Neural cell (in vitro differentiated cells): ENCODE measurements at regions not wholly inside any gene's neighbourhood (a gene's known extent, or its start where the extent isn't known, plus 50 kb on each side); places are given as distances from the start of the nearest gene placed in this dataset.

Experiments
- EP300 ChIP-seq: fragments of 450-650 bp; conservative IDR thresholded peaks from 2 replicates; pipeline ENCODE4 v1.6.1; 2014; ENCODE audit warnings: antibody characterized with exemption, mild to moderate bottlenecking, moderate library complexity; ENCODE audit not compliant: poor library complexity, severe bottlenecking
- EZH2 ChIP-seq: fragments of 200-600, 300-800 bp; shearing (Covaris generic), sonication (generic); IDR thresholded peaks from 2 replicates; pipeline ENCODE4 v1.6.1; 2014; ENCODE audit warnings: antibody characterized with exemption, low read length, borderline replicate concordance, mild to moderate bottlenecking; ENCODE audit not compliant: insufficient read depth, poor library complexity, severe bottlenecking
- MXI1 ChIP-seq: fragments of 450-650 bp; conservative IDR thresholded peaks from 2 replicates; pipeline ENCODE4 v1.6.1; 2014; ENCODE audit warnings: antibody characterized with exemption, mild to moderate bottlenecking; ENCODE audit not compliant: poor library complexity, severe bottlenecking
- POLR2AphosphoS5 ChIP-seq: IDR thresholded peaks from 2 replicates; pipeline ENCODE4 v1.6.1; 2012
- SMC3 ChIP-seq: fragments of 450-650 bp; conservative IDR thresholded peaks from 2 replicates; pipeline ENCODE4 v1.6.1; 2014; ENCODE audit warnings: antibody characterized with exemption, mild to moderate bottlenecking, moderate library complexity; ENCODE audit not compliant: poor library complexity
- TF ChIP-seq, protein P1 (sequence below): fragments of 450-650 bp; IDR thresholded peaks from 2 replicates; pipeline ENCODE4 v1.5.1; 2014; ENCODE audit warnings: antibody characterized with exemption, mild to moderate bottlenecking, moderate library complexity; ENCODE audit not compliant: poor library complexity, severe bottlenecking
- TF ChIP-seq, protein P2 (sequence below): IDR thresholded peaks from 2 replicates; pipeline ENCODE4 v1.6.1; 2012; ENCODE audit warnings: borderline replicate concordance

- TF ChIP-seq POLR2AphosphoS5 = no peak
- TF ChIP-seq, protein P1, sequence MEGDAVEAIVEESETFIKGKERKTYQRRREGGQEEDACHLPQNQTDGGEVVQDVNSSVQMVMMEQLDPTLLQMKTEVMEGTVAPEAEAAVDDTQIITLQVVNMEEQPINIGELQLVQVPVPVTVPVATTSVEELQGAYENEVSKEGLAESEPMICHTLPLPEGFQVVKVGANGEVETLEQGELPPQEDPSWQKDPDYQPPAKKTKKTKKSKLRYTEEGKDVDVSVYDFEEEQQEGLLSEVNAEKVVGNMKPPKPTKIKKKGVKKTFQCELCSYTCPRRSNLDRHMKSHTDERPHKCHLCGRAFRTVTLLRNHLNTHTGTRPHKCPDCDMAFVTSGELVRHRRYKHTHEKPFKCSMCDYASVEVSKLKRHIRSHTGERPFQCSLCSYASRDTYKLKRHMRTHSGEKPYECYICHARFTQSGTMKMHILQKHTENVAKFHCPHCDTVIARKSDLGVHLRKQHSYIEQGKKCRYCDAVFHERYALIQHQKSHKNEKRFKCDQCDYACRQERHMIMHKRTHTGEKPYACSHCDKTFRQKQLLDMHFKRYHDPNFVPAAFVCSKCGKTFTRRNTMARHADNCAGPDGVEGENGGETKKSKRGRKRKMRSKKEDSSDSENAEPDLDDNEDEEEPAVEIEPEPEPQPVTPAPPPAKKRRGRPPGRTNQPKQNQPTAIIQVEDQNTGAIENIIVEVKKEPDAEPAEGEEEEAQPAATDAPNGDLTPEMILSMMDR = no peak
- no peak for TF ChIP-seq SMC3
- no peak for TF ChIP-seq EZH2
- no peak for TF ChIP-seq MXI1
- TF ChIP-seq EP300 = no peak
- TF ChIP-seq, protein P2, sequence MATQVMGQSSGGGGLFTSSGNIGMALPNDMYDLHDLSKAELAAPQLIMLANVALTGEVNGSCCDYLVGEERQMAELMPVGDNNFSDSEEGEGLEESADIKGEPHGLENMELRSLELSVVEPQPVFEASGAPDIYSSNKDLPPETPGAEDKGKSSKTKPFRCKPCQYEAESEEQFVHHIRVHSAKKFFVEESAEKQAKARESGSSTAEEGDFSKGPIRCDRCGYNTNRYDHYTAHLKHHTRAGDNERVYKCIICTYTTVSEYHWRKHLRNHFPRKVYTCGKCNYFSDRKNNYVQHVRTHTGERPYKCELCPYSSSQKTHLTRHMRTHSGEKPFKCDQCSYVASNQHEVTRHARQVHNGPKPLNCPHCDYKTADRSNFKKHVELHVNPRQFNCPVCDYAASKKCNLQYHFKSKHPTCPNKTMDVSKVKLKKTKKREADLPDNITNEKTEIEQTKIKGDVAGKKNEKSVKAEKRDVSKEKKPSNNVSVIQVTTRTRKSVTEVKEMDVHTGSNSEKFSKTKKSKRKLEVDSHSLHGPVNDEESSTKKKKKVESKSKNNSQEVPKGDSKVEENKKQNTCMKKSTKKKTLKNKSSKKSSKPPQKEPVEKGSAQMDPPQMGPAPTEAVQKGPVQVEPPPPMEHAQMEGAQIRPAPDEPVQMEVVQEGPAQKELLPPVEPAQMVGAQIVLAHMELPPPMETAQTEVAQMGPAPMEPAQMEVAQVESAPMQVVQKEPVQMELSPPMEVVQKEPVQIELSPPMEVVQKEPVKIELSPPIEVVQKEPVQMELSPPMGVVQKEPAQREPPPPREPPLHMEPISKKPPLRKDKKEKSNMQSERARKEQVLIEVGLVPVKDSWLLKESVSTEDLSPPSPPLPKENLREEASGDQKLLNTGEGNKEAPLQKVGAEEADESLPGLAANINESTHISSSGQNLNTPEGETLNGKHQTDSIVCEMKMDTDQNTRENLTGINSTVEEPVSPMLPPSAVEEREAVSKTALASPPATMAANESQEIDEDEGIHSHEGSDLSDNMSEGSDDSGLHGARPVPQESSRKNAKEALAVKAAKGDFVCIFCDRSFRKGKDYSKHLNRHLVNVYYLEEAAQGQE = no peak
Measured at GRCh38 chr6:115360602-115361325, 699.9 kb downstream of the FRK start.
